Esophagus (tissue), 2 donors: ENCODE measurements at regions not wholly inside any gene's neighbourhood (a gene's known extent, or its start where the extent isn't known, plus 50 kb on each side); places are given as distances from the start of the nearest gene placed in this dataset.

Experiments used
- H3K27ac ChIP-seq, 2 donors: one replicate each; pipeline ENCODE4 v1.5.1; 2013; ENCODE audit warnings: low read depth in 2 of 2, mild to moderate bottlenecking in 2 of 2, inconsistent platforms in 1 of 2, low read length in 1 of 2, moderate library complexity in 1 of 2
- H3K27me3 ChIP-seq, 2 donors: one replicate each; pipeline ENCODE4 v1.6.1; 2013; ENCODE audit warnings: low read length in 2 of 2, control low read depth in 1 of 2, mild to moderate bottlenecking in 1 of 2; ENCODE audit not compliant: insufficient read depth in 2 of 2, control insufficient read depth in 1 of 2
- H3K36me3 ChIP-seq, 2 donors: one replicate each; pipeline ENCODE4 v1.6.1; 2013; ENCODE audit warnings: low read length in 1 of 2; ENCODE audit not compliant: control insufficient read depth in 2 of 2, insufficient read depth in 2 of 2
- H3K4me1 ChIP-seq, 2 donors: one replicate each; pipeline ENCODE4 v1.6.1; 2013; ENCODE audit warnings: low read length in 1 of 2; ENCODE audit not compliant: control insufficient read depth in 2 of 2, insufficient read depth in 2 of 2
- H3K4me3 ChIP-seq, 2 donors: one replicate each; pipeline ENCODE4 v1.5.1; 2013; ENCODE audit warnings: low read length in 2 of 2, mild to moderate bottlenecking in 2 of 2, low read depth in 1 of 2, moderate library complexity in 1 of 2
- H3K9me3 ChIP-seq, 2 donors: one replicate each; pipeline ENCODE4 v1.6.1; 2013; ENCODE audit warnings: mild to moderate bottlenecking in 2 of 2, low read depth in 1 of 2, low read length in 1 of 2, moderate library complexity in 1 of 2; ENCODE audit not compliant: control insufficient read depth in 2 of 2, insufficient read depth in 1 of 2
- WGBS, 2 donors: extraction: QIAGEN DNeasy Blood & Tissue Kit; methylation state at CpG; one replicate each; pipeline ENCODE4 v1.1.7; 2013; 5-methylcytosine and 5-hydroxymethylcytosine counted together
- donor health status: healthy with polysubstance abuse.
- donor health status: Bipolar disorder and iron deficiency.

GRCh38 chr7:94205529-94205928 is 189.2 kb upstream of the COL1A2 start:
- no peaks in the 10 kb centered on the region for H3K27me3 ChIP-seq
- no peak overlapping the region for H3K27ac ChIP-seq
- no peaks in the 10 kb centered on the region for H3K9me3 ChIP-seq
- no peaks in the 10 kb centered on the region for H3K36me3 ChIP-seq
- H3K4me1 ChIP-seq: no peaks in the 10 kb centered on the region
- H3K4me3 ChIP-seq: no peak overlapping the region
- 54 to 56% methylated on average over 2 of the region's 2 CpGs for WGBS, 2 donors

- H3K4me1 ChIP-seq: no peaks in the 10 kb centered on the region
- H3K27me3 ChIP-seq: no peaks in the 10 kb centered on the region
- H3K4me3 ChIP-seq: no peak overlapping the region
- 75 to 78% methylated on average over 2 of the region's 2 CpGs for WGBS, 2 donors
- no peaks in the 10 kb centered on the region for H3K36me3 ChIP-seq
- H3K27ac ChIP-seq: no peak overlapping the region
- H3K9me3 ChIP-seq: no peaks in the 10 kb centered on the region
Observed at GRCh38 chr7:94206295-94206694, 188.4 kb upstream of the COL1A2 start.

GRCh38 chr7:94212160-94212559 is 182.5 kb upstream of the COL1A2 start:
- Histone ChIP-seq H3K27ac (no peak overlapping the region), H3K4me3 (no peak overlapping the region), H3K9me3 (no peaks in the 10 kb centered on the region), H3K36me3 (no peaks in the 10 kb centered on the region), H3K27me3 (no peaks in the 10 kb centered on the region), H3K4me1 (no peaks in the 10 kb centered on the region)
- WGBS, 2 donors: 92 to 95% methylated on average over 1 of the region's 1 CpG

- Histone ChIP-seq H3K36me3 (no peaks in the 10 kb centered on the region), H3K27me3 (no peaks in the 10 kb centered on the region), H3K4me3 (no peak overlapping the region), H3K27ac (no peak overlapping the region), H3K9me3 (no peaks in the 10 kb centered on the region), H3K4me1 (no peaks in the 10 kb centered on the region)
- WGBS, 2 donors: 47 to 53% methylated on average over 3 of the region's 3 CpGs
Observed at GRCh38 chr7:94216944-94217461, 177.7 kb upstream of the COL1A2 start.

- no peaks in the 10 kb centered on the region for H3K4me1 ChIP-seq
- H3K27me3 ChIP-seq: no peaks in the 10 kb centered on the region
- WGBS, 2 donors: 73 to 75% methylated on average over 2 of the region's 2 CpGs
- no peaks in the 10 kb centered on the region for H3K36me3 ChIP-seq
- no peaks in the 10 kb centered on the region for H3K9me3 ChIP-seq
- no peak overlapping the region for H3K4me3 ChIP-seq
- no peak overlapping the region for H3K27ac ChIP-seq
Observed at GRCh38 chr7:94217766-94218165, 176.9 kb upstream of the COL1A2 start.

- WGBS, 2 donors: 89 to 90% methylated on average over 2 of the region's 2 CpGs
- H3K27ac ChIP-seq: no peak overlapping the region
- H3K4me1 ChIP-seq: no peaks in the 10 kb centered on the region
- no peaks in the 10 kb centered on the region for H3K36me3 ChIP-seq
- no peaks in the 10 kb centered on the region for H3K9me3 ChIP-seq
- H3K4me3 ChIP-seq: no peak overlapping the region
- H3K27me3 ChIP-seq: no peaks in the 10 kb centered on the region
Observed at GRCh38 chr7:94222516-94222915, 172.2 kb upstream of the COL1A2 start.

- Histone ChIP-seq H3K4me1 (no peaks in the 10 kb centered on the region), H3K4me3 (no peak overlapping the region), H3K9me3 (no peaks in the 10 kb centered on the region), H3K27ac (no peak overlapping the region), H3K27me3 (no peaks in the 10 kb centered on the region), H3K36me3 (no peaks in the 10 kb centered on the region)
- 21 to 24% methylated on average over 6 of the region's 6 CpGs for WGBS, 2 donors
Observed at GRCh38 chr7:94223375-94224084, 171.2 kb upstream of the COL1A2 start.

- no peaks in the 10 kb centered on the region for H3K36me3 ChIP-seq
- H3K4me3 ChIP-seq: no peak overlapping the region
- H3K27ac ChIP-seq: no peak overlapping the region
- H3K4me1 ChIP-seq: no peaks in the 10 kb centered on the region
- no peaks in the 10 kb centered on the region for H3K9me3 ChIP-seq
- H3K27me3 ChIP-seq: no peaks in the 10 kb centered on the region
Observed at GRCh38 chr7:94228223-94228622, 166.5 kb upstream of the COL1A2 start.

- Histone ChIP-seq H3K4me1 (no peaks in the 10 kb centered on the region), H3K9me3 (no peaks in the 10 kb centered on the region), H3K27me3 (no peaks in the 10 kb centered on the region), H3K27ac (no peak overlapping the region), H3K4me3 (no peak overlapping the region), H3K36me3 (no peaks in the 10 kb centered on the region)
Observed at GRCh38 chr7:94228678-94229077, 166.0 kb upstream of the COL1A2 start.

GRCh38 chr7:94231305-94231704 is 163.4 kb upstream of the COL1A2 start:
- WGBS, 2 donors: 48 to 64% methylated on average over 2 of the region's 2 CpGs
- Histone ChIP-seq H3K4me3 (no peak overlapping the region), H3K27me3 (no peaks in the 10 kb centered on the region), H3K27ac (no peak overlapping the region), H3K9me3 (no peaks in the 10 kb centered on the region), H3K4me1 (no peaks in the 10 kb centered on the region), H3K36me3 (no peaks in the 10 kb centered on the region)
